Stimulated activated CD8-positive, alpha-beta memory T cell treated with anti-CD3 and anti-CD28 coated beads, Interleukin-7, amount 100 ng/mL, for 24 hours (primary cell): ENCODE measurements at regions not wholly inside any gene's neighbourhood (a gene's known extent, or its start where the extent isn't known, plus 50 kb on each side); places are given as distances from the start of the nearest gene placed in this dataset.

Source experiments
- DNase-seq: peaks from one replicate; pipeline ENCODE4 v3.0.0-alpha.2; 2020; ENCODE audit warnings: low read depth

GRCh38 chr15:70426096-70426821 lies 328.5 kb upstream of the TLE3 start:
- no peak for DNase-seq

- no peak for DNase-seq
Observed at GRCh38 chr15:70424937-70425411, 327.3 kb upstream of the TLE3 start.

- DNase-seq, result no peak
Observed at GRCh38 chr15:70423267-70423666, 325.6 kb upstream of the TLE3 start.

- DNase-seq, result no peak
Observed at GRCh38 chr15:70422342-70422741, 324.6 kb upstream of the TLE3 start.

- no peak for DNase-seq
Observed at GRCh38 chr15:70420948-70421482, 323.3 kb upstream of the TLE3 start.

- DNase-seq, result no peak
Observed at GRCh38 chr15:70420086-70420947, 322.6 kb upstream of the TLE3 start.

GRCh38 chr15:70418943-70419342 lies 321.2 kb upstream of the TLE3 start:
- no peak for DNase-seq

GRCh38 chr15:70417535-70417934 lies 319.8 kb upstream of the TLE3 start:
- no peak for DNase-seq

- DNase-seq, result no peak
Observed at GRCh38 chr15:70416829-70417228, 319.1 kb upstream of the TLE3 start.

- no peak for DNase-seq
Observed at GRCh38 chr15:70415398-70415797, 317.7 kb upstream of the TLE3 start.

GRCh38 chr15:70414626-70415025 lies 316.9 kb upstream of the TLE3 start:
- no peak for DNase-seq

- DNase-seq, result no peak
Observed at GRCh38 chr15:70412794-70413193, 315.1 kb upstream of the TLE3 start.

GRCh38 chr15:70411143-70411863 lies 313.6 kb upstream of the TLE3 start:
- no peak for DNase-seq

GRCh38 chr15:70410371-70410985 lies 312.8 kb upstream of the TLE3 start:
- DNase-seq, result no peak

GRCh38 chr15:70409388-70409787 lies 311.7 kb upstream of the TLE3 start:
- no peak for DNase-seq

GRCh38 chr15:70407955-70408354 lies 310.2 kb upstream of the TLE3 start:
- DNase-seq, result no peak

- no peak for DNase-seq
Observed at GRCh38 chr15:70407336-70407670, 309.6 kb upstream of the TLE3 start.

- DNase-seq, result no peak
Observed at GRCh38 chr15:70406617-70407335, 309.1 kb upstream of the TLE3 start.

- no peak for DNase-seq
Observed at GRCh38 chr15:70401709-70402108, 304.0 kb upstream of the TLE3 start.

- DNase-seq, result no peak
Observed at GRCh38 chr15:70400766-70401541, 303.2 kb upstream of the TLE3 start.

- no peak for DNase-seq
Observed at GRCh38 chr15:70399204-70399603, 301.5 kb upstream of the TLE3 start.
